ENCODE measurements at regions not wholly inside any gene's neighbourhood (a gene's known extent, or its start where the extent isn't known, plus 50 kb on each side); places are given as distances from the start of the nearest gene placed in this dataset.

DNA sequence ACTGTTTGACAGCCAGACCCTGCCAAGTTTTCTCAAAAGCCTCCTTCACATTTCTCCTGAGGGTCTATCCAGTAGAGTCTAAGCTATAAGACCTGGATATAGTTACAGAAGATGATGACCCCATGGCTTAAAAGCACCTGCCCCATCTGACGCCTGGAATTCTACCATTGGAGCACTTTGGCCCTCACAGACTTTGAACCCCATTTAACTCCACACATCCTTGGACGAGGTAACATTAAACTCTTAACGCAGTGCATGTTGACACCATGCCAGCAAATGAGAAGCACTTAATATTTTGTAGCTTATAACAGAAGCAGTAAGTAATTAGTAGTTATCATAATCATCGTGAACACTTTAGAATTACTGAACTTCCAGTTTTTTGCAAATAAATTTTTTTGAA is 61.9 kb upstream of the SMNDC1 start:
- TF ChIP-seq, protein P1, sequence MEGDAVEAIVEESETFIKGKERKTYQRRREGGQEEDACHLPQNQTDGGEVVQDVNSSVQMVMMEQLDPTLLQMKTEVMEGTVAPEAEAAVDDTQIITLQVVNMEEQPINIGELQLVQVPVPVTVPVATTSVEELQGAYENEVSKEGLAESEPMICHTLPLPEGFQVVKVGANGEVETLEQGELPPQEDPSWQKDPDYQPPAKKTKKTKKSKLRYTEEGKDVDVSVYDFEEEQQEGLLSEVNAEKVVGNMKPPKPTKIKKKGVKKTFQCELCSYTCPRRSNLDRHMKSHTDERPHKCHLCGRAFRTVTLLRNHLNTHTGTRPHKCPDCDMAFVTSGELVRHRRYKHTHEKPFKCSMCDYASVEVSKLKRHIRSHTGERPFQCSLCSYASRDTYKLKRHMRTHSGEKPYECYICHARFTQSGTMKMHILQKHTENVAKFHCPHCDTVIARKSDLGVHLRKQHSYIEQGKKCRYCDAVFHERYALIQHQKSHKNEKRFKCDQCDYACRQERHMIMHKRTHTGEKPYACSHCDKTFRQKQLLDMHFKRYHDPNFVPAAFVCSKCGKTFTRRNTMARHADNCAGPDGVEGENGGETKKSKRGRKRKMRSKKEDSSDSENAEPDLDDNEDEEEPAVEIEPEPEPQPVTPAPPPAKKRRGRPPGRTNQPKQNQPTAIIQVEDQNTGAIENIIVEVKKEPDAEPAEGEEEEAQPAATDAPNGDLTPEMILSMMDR (IDR thresholded peaks at IDR 0.05): no peak
- no peak for ATAC-seq (ENCODE audit: low FRiP score)

DNA sequence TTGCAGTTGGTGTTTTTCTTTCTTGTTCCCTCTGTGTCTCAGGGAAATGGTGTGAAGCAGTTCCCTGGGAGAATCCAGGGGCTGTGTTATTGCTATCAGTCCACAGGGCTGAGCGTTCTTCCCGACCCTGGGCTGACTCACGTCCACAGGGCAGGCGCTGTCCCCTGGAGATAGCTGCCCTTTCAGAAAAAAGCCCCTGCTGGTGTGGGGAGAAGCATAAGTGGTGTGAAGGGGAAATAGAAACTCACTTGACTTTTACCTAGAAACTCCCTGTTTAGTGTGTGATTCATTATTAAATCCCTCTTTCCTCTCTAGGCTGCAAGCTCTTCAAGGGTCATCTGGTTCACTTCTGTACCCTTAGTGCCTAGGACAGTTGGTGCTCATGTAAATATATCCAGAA is 63.3 kb upstream of the SMNDC1 start:
- no peak for ATAC-seq (ENCODE audit: low FRiP score)
- TF ChIP-seq, protein P1 (IDR thresholded peaks at IDR 0.05): no peak
- no peak for DNase-seq (ENCODE audit: low spot score)

More for the DNA sequence above, 61.9 kb upstream of the SMNDC1 start:
- DNase-seq (ENCODE audit: low spot score): no peak

DNA sequence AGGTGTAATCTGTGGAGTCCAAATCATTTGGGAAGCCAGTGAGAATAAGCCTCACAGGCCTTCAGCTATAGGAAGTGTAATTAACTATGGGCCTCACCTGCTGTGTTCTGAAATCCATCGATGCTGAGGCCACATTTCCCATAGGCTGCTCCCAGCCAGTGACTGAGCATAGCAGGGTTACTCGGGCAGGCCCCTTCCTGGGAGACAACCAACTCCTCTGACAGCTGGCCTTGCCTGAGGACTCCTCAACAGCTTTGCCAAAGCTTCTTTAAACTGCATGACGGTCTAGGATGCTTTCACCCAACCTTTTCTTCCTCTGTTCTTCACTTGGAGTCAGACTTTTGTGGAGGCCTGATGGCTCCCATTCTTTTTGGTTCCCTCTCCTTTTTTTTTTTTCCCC is 63.8 kb upstream of the SMNDC1 start:
- TF ChIP-seq, protein P1 (IDR thresholded peaks at IDR 0.05): no peak
- DNase-seq (ENCODE audit: low spot score) (no peak), ATAC-seq (ENCODE audit: low FRiP score) (no peak)

DNA sequence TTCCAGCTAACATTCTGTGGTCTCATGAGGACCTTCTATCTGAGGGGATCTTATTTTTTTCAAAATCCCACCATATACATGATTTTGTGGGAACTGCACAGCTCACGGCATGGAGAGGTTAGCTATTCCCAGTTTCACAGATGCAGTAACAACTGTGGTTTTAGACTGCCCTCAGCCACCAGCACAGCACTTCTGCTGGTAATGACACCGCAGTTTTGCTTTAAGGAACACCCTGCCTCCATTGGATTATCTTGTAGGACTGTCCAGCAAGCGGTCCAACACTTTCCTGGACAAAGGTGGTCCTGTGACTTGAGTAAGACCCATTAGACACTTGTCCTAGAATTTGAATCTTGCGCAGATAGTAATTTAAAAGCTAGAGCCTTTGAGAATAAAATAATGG is 65.3 kb upstream of the SMNDC1 start:
- no peak for ATAC-seq (ENCODE audit: low FRiP score)
- DNase-seq (ENCODE audit: low spot score): no peak
- TF ChIP-seq, protein P1 (IDR thresholded peaks at IDR 0.05): no peak

DNA sequence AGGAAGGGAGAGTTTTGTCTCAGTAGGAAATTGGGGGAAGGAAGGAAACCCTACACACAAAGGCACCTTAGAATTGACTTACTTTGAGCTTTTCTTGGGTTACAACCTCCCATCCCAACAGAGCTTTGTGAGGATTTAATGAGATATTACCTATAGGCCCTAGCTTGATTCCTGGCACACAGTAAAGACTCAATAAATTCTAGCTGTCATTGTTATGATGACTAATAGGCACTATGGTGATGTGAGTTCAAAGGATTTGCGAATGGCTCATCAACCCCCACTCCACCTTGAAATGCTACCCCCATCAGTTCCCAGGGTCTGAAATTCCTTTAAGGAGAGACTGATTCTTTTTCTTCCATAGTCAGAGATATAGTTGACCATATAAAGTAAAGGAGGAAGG is 67.9 kb upstream of the SMNDC1 start:
- TF ChIP-seq, protein P1 (IDR thresholded peaks at IDR 0.05): no peak
- DNase-seq (ENCODE audit: low spot score): no peak

DNA sequence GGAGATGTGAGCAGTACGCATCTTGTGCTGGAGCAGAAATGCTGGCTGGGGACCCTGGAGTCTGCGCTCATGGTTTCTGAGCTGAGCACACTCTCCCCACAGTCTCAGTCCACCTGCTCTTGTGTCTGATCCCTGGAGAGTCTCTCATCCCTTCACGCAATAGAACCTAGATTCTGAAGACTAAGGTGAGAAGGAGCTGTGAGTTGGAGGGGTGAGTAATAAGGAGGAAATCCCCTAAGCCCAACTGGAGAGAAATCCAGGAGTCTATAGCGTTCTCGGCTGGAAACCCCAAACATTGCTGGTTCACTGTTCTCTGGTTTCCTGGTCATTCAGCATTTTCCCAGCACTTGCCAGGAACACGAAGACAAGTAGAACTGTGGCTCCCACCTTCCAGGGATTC is 68.3 kb upstream of the SMNDC1 start:
- DNase-seq (ENCODE audit: low spot score): no peak
- TF ChIP-seq, protein P1 (IDR thresholded peaks at IDR 0.05): no peak
- no peak for ATAC-seq (ENCODE audit: low FRiP score)

More for the DNA sequence above, 67.9 kb upstream of the SMNDC1 start:
- no peak for ATAC-seq (ENCODE audit: low FRiP score)

DNA sequence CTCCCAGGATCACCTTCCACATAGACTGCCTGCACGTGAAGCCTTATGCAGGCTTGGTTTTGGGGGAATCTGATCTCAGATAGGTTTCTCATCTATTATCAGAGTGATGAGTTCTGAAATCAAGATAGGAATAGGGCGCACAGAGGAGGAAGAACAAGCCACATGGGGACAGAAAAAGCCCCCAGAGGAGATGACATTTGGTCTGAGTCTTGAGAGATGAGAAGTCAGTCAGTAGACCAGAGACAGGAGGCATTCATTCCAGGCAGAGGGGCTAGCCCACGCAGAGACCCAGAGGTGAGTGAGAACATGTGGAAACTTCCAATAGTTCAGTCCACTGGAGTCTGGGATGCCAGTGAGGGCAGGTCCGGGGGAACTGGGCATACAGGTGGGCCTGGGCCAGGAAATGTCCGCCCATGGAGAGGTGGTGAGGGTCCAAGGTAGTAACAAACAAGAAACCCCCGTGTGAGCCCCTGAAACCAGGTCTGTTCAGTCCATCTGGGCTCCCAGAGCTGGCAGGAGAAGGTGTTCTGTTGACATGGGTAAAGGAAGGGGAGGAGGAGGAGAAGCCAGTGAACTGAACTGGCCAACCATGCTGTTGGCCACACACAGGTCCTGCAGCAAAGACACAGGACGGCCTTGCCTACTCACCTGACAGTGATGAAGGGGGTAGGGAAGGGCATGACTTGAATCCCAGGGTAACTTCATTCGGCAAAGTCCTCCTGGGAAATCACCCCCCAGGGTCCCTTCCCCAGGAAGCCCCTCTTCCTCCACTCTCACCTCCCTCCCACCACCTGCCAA is 69.3 kb upstream of the SMNDC1 start:
- TF ChIP-seq, protein P1 (IDR thresholded peaks at IDR 0.05): no peak
- no peak for ATAC-seq (ENCODE audit: low FRiP score)
- DNase-seq (ENCODE audit: low spot score): no peak
